A549 (cell line): ENCODE measurements at regions not wholly inside any gene's neighbourhood (a gene's known extent, or its start where the extent isn't known, plus 50 kb on each side); places are given as distances from the start of the nearest gene placed in this dataset.

Experiments
- ATAC-seq, 2 experiments: fragments of 200-7000 bp in 1 of 2; fragments of >200 bp in 1 of 2; cut with Nextera tagmentation in 1 of 2; cut with Tn5 transposase in 1 of 2; 3 replicates each; pipeline versions ENCODE4 v1.8.0 to v1.9.1; 2018 to 2020; ENCODE audit warnings: mild to moderate bottlenecking in 1 of 2, moderate library complexity in 1 of 2
- CTCF ChIA-PET: fragments of 300-600 bp; sonication (Branson Sonifier 250); formaldehyde crosslinking; extraction: SDS; loops from one replicate; lab custom pipeline; 2021; ENCODE audit warnings: antibody characterized with exemption, inconsistent platforms; lab: Yijun Ruan, JAX
- POLR2A ChIA-PET: fragments of 350-600 bp; formaldehyde crosslinking; extraction: SDS; loops from one replicate; lab custom pipeline; 2021; ENCODE audit warnings: antibody characterized with exemption, inconsistent platforms; lab: Yijun Ruan, JAX
- DNase-seq, 2 experiments: peaks; one replicate each; pipeline versions ENCODE4 v3.0.0 to v3.0.0-alpha.2; 2011 to 2016; ENCODE audit warnings: low read depth in 1 of 2, low spot score in 1 of 2
- FAIRE-seq: peaks from 2 replicates; lab custom pipeline; 2011; peaks lifted over from hg19 to GRCh38; lab: Jason Lieb, UNC
- H3K27ac ChIP-seq, 2 experiments: fragments of >200 bp; sonication (Bioruptor Twin); formaldehyde crosslinking; 3 replicates each; pipeline ENCODE4 v1.5.1; 2016 to 2017
- H3K4me1 ChIP-seq: fragments of >200 bp; sonication (Bioruptor Twin); formaldehyde crosslinking; 3 replicates; pipeline ENCODE4 v1.6.1; 2016
- H3K4me2 ChIP-seq: fragments of >200 bp; sonication (Bioruptor Twin); formaldehyde crosslinking; 3 replicates; pipeline ENCODE4 v1.6.1; 2016
- H3K4me3 ChIP-seq: fragments of >200 bp; sonication (Bioruptor Twin); formaldehyde crosslinking; 3 replicates; pipeline ENCODE4 v1.5.1; 2016
- H3K9me3 ChIP-seq: fragments of >200 bp; sonication (Bioruptor Twin); formaldehyde crosslinking; 3 replicates; pipeline ENCODE4 v1.6.1; 2016
- EHF ChIP-seq: fragments of 250-450 bp; sonication (Bioruptor Pico); IDR thresholded peaks from 2 replicates; pipeline ENCODE4 v1.5.0; 2020; ENCODE audit warnings: mild to moderate bottlenecking
- EHMT2 ChIP-seq: fragments of 200-600 bp; sonication (generic); IDR thresholded peaks from 2 replicates; pipeline ENCODE4 v1.6.1; 2016; ENCODE audit warnings: antibody characterized with exemption, low read depth, mild to moderate bottlenecking, moderate library complexity
- EP300 ChIP-seq, 2 experiments: fragments of >200 bp; sonication (Bioruptor Twin); formaldehyde crosslinking; IDR thresholded peaks; 2 replicates in 1 of 2; 3 replicates in 1 of 2; pipeline ENCODE4 v1.6.1; 2016 to 2017
- FOSL2 ChIP-seq, 2 experiments: fragments of 450-650 bp in 1 of 2; fragments of >200 bp in 1 of 2; sonication (Bioruptor Twin) in 1 of 2; formaldehyde crosslinking; IDR thresholded peaks; 2 replicates each; pipeline versions ENCODE4 v1.5.0 to v1.6.1; 2016 to 2020; ENCODE audit warnings: mild to moderate bottlenecking in 1 of 2, moderate library complexity in 1 of 2
- FOXS1 ChIP-seq: fragments of 250-450 bp; sonication (Bioruptor Pico); IDR thresholded peaks from 2 replicates; pipeline ENCODE4 v1.5.0; 2020; ENCODE audit warnings: mild to moderate bottlenecking, moderate library complexity
- GATA3 ChIP-seq: IDR thresholded peaks from 2 replicates; pipeline ENCODE4 v1.6.1; 2012; ENCODE audit warnings: borderline replicate concordance
- HOXA7 ChIP-seq: fragments of 250-450 bp; sonication (Bioruptor Pico); IDR thresholded peaks from 2 replicates; pipeline ENCODE4 v1.5.0; 2020; ENCODE audit warnings: mild to moderate bottlenecking, moderate library complexity
- MAFK ChIP-seq: fragments of 450-650 bp; IDR thresholded peaks from 2 replicates; pipeline ENCODE4 v1.6.1; 2014; ENCODE audit not compliant: partially characterized antibody
- NFE2L2 ChIP-seq: fragments of 150-350 bp; conservative IDR thresholded peaks from 2 replicates; pipeline ENCODE4 v1.6.1; 2014; ENCODE audit warnings: low read length
- NPAS2 ChIP-seq: fragments of 250-450 bp; sonication (Bioruptor Pico); IDR thresholded peaks from 2 replicates; pipeline ENCODE4 v1.8.0; 2022; ENCODE audit warnings: mild to moderate bottlenecking, moderate library complexity, borderline replicate concordance
- NR3C1 ChIP-seq: fragments of >200 bp; sonication (Bioruptor Twin); formaldehyde crosslinking; IDR thresholded peaks from 3 replicates; pipeline ENCODE4 v1.6.1; 2017
- POLR2A ChIP-seq: IDR thresholded peaks from 2 replicates; pipeline ENCODE4 v1.6.1; 2012; ENCODE audit warnings: mild to moderate bottlenecking, low read length
- POLR2AphosphoS2 ChIP-seq: conservative IDR thresholded peaks from 2 replicates; pipeline ENCODE4 v1.6.1; 2012; ENCODE audit warnings: low read length, improper control_type of control experiment, inconsistent platforms
- RNF2 ChIP-seq: fragments of 200-600 bp; sonication (generic); IDR thresholded peaks from 2 replicates; pipeline ENCODE4 v1.6.1; 2016; ENCODE audit warnings: low read depth, mild to moderate bottlenecking, antibody characterized with exemption, moderate library complexity, borderline replicate concordance
- TP53 ChIP-seq: fragments of 250-450 bp; sonication (Bioruptor Pico); IDR thresholded peaks from 2 replicates; pipeline ENCODE4 v1.5.0; 2021; ENCODE audit warnings: mild to moderate bottlenecking, moderate library complexity
- ZFP36 ChIP-seq: fragments of 450-650 bp; IDR thresholded peaks from 2 replicates; pipeline ENCODE4 v1.6.1; 2014; ENCODE audit warnings: borderline replicate concordance; ENCODE audit not compliant: partially characterized antibody
- ZNF302 ChIP-seq: fragments of 250-450 bp; sonication (Bioruptor Pico); IDR thresholded peaks from 2 replicates; pipeline ENCODE4 v1.9.0; 2021; ENCODE audit warnings: inconsistent platforms, mild to moderate bottlenecking, moderate library complexity
- WGBS: methylation state at CpG from one replicate; pipeline ENCODE4 v1.1.6; 2017; ENCODE audit errors: missing lambda C conversion rate; 5-methylcytosine and 5-hydroxymethylcytosine counted together
- TF ChIP-seq, protein P1 (sequence below): IDR thresholded peaks from 2 replicates; pipeline ENCODE4 v1.6.1; 2012
- TF ChIP-seq, protein P2 (sequence below): fragments of 150-350 bp; IDR thresholded peaks from 2 replicates; pipeline ENCODE4 v1.6.1; 2014; ENCODE audit warnings: low read depth, mild to moderate bottlenecking, low read length
- TF ChIP-seq, protein P3 (sequence below): fragments of >200 bp; sonication (Bioruptor Twin); formaldehyde crosslinking; IDR thresholded peaks from 3 replicates; pipeline ENCODE4 v1.5.1; 2016
- TF ChIP-seq, protein P4 (sequence below): fragments of 250-450 bp; sonication (Bioruptor Pico); IDR thresholded peaks from 2 replicates; pipeline ENCODE4 v1.5.0; 2020; ENCODE audit warnings: low read depth, mild to moderate bottlenecking, moderate library complexity
- TF ChIP-seq, protein P5 (sequence below): fragments of >200 bp; sonication (Bioruptor Twin); formaldehyde crosslinking; IDR thresholded peaks from 3 replicates; pipeline ENCODE4 v1.6.1; 2016

DNA sequence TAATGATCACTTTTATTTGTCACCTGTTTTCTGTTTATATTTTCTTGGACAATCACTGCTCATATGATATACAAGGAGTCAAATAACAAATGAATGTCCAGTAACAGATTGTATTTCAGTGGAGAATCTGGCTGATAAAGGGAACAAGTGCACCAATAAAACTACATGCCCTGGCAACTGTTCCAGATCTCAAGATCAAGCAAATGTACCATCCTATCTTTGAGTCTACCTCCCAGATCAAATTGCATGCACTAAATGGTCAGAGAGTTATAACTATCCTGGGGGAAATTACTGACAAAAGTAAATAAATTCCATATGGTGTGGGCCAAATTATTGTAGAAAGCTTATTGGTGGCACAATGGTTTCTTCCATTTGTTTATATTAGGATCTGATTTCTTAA lies 452.8 kb downstream of the MBD2 start:
- no peak overlapping the region for H3K4me3 ChIP-seq
- no peak for TF ChIP-seq GATA3
- TF ChIP-seq POLR2A = no peak
- TF ChIP-seq MAFK = no peak
- TF ChIP-seq, protein P1, sequence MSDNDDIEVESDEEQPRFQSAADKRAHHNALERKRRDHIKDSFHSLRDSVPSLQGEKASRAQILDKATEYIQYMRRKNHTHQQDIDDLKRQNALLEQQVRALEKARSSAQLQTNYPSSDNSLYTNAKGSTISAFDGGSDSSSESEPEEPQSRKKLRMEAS = no peak
- TF ChIP-seq EHF (CRISPR knock-in tag) = no peak
- TF ChIP-seq, protein P2, sequence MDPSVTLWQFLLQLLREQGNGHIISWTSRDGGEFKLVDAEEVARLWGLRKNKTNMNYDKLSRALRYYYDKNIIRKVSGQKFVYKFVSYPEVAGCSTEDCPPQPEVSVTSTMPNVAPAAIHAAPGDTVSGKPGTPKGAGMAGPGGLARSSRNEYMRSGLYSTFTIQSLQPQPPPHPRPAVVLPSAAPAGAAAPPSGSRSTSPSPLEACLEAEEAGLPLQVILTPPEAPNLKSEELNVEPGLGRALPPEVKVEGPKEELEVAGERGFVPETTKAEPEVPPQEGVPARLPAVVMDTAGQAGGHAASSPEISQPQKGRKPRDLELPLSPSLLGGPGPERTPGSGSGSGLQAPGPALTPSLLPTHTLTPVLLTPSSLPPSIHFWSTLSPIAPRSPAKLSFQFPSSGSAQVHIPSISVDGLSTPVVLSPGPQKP = no peak
- no peak for TF ChIP-seq FOXS1 (CRISPR knock-in tag)
- no peak for TF ChIP-seq POLR2AphosphoS2
- TF ChIP-seq HOXA7 = no peak
- TF ChIP-seq ZFP36 = no peak
- TF ChIP-seq EHMT2 = no peak
- no peak for TF ChIP-seq TP53 (CRISPR knock-in tag)
- no peak for TF ChIP-seq ZNF302 (CRISPR knock-in tag)
- TF ChIP-seq, protein P3, sequence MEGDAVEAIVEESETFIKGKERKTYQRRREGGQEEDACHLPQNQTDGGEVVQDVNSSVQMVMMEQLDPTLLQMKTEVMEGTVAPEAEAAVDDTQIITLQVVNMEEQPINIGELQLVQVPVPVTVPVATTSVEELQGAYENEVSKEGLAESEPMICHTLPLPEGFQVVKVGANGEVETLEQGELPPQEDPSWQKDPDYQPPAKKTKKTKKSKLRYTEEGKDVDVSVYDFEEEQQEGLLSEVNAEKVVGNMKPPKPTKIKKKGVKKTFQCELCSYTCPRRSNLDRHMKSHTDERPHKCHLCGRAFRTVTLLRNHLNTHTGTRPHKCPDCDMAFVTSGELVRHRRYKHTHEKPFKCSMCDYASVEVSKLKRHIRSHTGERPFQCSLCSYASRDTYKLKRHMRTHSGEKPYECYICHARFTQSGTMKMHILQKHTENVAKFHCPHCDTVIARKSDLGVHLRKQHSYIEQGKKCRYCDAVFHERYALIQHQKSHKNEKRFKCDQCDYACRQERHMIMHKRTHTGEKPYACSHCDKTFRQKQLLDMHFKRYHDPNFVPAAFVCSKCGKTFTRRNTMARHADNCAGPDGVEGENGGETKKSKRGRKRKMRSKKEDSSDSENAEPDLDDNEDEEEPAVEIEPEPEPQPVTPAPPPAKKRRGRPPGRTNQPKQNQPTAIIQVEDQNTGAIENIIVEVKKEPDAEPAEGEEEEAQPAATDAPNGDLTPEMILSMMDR = no peak
- no peak for TF ChIP-seq NFE2L2
- no peak for FAIRE-seq
- H3K4me2 ChIP-seq = no peak overlapping the region
- no peak overlapping the region for H3K27ac ChIP-seq
- no peaks in the 10 kb centered on the region for H3K9me3 ChIP-seq
- CTCF ChIA-PET = no interaction called here
- POLR2A ChIA-PET = no interaction called here
- ATAC-seq = no peak
- H3K4me1 ChIP-seq = no peaks in the 10 kb centered on the region
- no peak for DNase-seq

DNA sequence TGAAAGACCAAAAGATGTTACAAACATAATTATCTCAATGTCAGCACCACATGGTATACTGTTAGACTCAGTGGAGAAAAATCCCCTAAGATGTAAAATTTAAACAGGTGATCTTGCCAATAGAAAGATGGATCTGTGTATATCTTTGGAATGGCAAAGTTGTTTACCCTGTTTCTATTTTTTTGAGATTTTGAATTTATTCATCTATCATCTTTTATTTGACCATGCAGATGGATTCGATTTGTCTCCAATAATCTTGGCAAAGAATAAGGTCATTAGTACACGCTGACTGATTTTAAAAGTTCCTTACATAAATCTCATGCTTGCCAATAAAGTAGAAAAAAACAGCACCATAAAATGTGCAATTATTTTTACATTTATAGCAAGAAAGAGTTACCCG lies 459.3 kb downstream of the MBD2 start:
- Histone ChIP-seq H3K4me3 (no peak overlapping the region), H3K9me3 (no peaks in the 10 kb centered on the region), H3K4me2 (no peak overlapping the region), H3K27ac (no peak overlapping the region), H3K4me1 (no peaks in the 10 kb centered on the region)
- TF ChIP-seq RNF2 = no peak
- 25% methylated on average over 3 of the region's 3 CpGs for WGBS
- DNase-seq (no peak), FAIRE-seq (no peak), ATAC-seq (no peak)
- CTCF ChIA-PET = no interaction called here
- POLR2A ChIA-PET = no interaction called here

DNA sequence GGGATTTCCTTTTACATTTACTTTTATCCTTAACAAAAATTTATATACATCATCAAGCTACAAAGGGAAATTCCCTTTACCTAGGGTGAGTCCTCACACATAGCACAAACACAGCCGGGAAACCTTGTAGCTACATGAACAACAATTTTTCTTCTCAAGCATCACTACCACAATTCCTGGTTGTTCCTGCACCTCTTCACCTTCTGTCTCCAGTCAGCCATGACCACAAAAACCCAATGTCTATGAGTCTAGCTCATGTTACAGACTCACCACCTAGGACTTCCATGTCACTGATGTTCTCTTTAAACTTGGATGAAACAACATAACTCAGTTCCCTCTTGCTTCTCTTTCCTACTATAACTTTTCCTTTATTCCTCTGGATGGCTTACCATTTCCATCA lies 460.4 kb downstream of the MBD2 start:
- CTCF ChIA-PET = no interaction called here

More for the DNA sequence above, 460.4 kb downstream of the MBD2 start:
- no peak for DNase-seq
- Histone ChIP-seq H3K4me1 (no peaks in the 10 kb centered on the region), H3K4me3 (no peak overlapping the region), H3K9me3 (no peaks in the 10 kb centered on the region), H3K4me2 (no peak overlapping the region), H3K27ac (no peak overlapping the region)
- POLR2A ChIA-PET = no interaction called here
- 53% methylated on average over 1 of the region's 1 CpG for WGBS
- no peak for FAIRE-seq
- TF ChIP-seq FOSL2 (IDR thresholded peaks at IDR 0.05) (no peak), FOSL2 (CRISPR knock-in tag; IDR thresholded peaks at IDR 0.05) (no peak), EHMT2 (no peak), ZNF302 (CRISPR knock-in tag) (no peak), ZFP36 (no peak), NPAS2 (CRISPR knock-in tag) (no peak), NR3C1 (no peak), EP300 (IDR thresholded peaks at IDR 0.05) (no peak), EHF (CRISPR knock-in tag) (no peak)
- TF ChIP-seq, protein P4, sequence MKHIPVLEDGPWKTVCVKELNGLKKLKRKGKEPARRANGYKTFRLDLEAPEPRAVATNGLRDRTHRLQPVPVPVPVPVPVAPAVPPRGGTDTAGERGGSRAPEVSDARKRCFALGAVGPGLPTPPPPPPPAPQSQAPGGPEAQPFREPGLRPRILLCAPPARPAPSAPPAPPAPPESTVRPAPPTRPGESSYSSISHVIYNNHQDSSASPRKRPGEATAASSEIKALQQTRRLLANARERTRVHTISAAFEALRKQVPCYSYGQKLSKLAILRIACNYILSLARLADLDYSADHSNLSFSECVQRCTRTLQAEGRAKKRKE (CRISPR knock-in tag) = no peak
- TF ChIP-seq, protein P2 = no peak
- TF ChIP-seq, protein P5, sequence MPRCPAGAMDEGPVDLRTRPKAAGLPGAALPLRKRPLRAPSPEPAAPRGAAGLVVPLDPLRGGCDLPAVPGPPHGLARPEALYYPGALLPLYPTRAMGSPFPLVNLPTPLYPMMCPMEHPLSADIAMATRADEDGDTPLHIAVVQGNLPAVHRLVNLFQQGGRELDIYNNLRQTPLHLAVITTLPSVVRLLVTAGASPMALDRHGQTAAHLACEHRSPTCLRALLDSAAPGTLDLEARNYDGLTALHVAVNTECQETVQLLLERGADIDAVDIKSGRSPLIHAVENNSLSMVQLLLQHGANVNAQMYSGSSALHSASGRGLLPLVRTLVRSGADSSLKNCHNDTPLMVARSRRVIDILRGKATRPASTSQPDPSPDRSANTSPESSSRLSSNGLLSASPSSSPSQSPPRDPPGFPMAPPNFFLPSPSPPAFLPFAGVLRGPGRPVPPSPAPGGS = no peak
- ATAC-seq = no peak
